GM18951 (cell line): ENCODE measurements at regions not wholly inside any gene's neighbourhood (a gene's known extent, or its start where the extent isn't known, plus 50 kb on each side); places are given as distances from the start of the nearest gene placed in this dataset.
"Not testable (repeated sequence)": the region's sequence is repeated elsewhere in the genome, so short reads cannot be mapped to it uniquely, and the experiment has no call there.

ENCODE experiments used
- POLR2A ChIP-seq: IDR thresholded peaks from 4 replicates; pipeline ENCODE4 v1.6.1; 2011; ENCODE audit warnings: mild to moderate bottlenecking; ENCODE audit not compliant: insufficient read length, insufficient read depth; ENCODE audit errors: extremely low read depth
- in situ Hi-C: fragments of 300-500 bp; cut with MboI; formaldehyde crosslinking; loops from one replicate; pipeline ENCODE4 v1.12.0; 2022; ENCODE audit warnings: low sequenced_read_pairs, mixed read lengths, inconsistent platforms; ENCODE audit not compliant: unreplicated experiment

- TF ChIP-seq POLR2A, result no peak
- in situ Hi-C loops, result no loop called here
Observed at GRCh38 chr5:6261668-6262067, 116.7 kb downstream of the MED10 start.

DNA sequence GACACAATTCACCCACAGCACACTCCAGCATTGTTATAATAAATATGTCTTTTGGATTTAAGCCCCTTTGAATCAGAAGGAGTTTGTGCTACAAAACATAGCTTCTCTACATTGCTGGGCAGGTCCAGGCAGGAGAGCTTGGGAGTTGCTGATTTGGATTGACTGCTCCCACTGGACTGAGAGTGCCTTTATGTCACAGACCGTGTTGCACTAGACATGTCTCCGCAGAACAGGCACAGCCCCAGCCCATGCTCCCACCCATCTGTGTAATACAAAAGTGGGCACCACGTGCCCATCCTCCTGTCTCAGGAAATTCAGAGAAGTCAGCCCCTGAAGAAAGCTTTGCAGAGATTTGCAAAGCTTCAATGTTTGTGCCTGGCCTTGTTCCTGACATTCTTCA is 117.1 kb downstream of the MED10 start:
- TF ChIP-seq POLR2A, result no peak
- in situ Hi-C loops, result no loop called here

DNA sequence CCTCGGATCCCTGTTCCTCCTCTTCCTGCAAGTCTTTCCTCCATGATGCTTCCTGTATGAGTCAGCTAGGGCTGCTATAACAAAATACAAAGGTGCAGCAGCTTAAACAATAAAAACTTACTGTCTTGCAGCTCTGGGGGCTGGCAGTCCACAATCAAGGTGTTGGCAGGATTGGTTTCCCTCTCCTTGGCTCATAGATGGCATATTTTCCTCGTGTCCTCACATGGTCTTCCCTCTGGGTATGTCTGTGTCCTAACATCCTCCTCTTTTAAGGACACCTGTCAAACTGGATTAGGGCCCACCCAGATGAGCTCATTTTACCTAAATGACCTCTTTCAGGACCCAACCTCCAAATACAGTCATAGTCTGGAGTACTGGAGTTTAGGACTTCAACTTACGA is 117.5 kb downstream of the MED10 start:
- TF ChIP-seq POLR2A, result no peak
- in situ Hi-C loops, result no loop called here

GRCh38 chr5:6256901-6257300 is 121.4 kb downstream of the MED10 start:
- TF ChIP-seq POLR2A, result no peak
- in situ Hi-C loops, result no loop called here

GRCh38 chr5:6255956-6256355 is 122.4 kb downstream of the MED10 start:
- no peak for TF ChIP-seq POLR2A
- in situ Hi-C loops, result no loop called here

DNA sequence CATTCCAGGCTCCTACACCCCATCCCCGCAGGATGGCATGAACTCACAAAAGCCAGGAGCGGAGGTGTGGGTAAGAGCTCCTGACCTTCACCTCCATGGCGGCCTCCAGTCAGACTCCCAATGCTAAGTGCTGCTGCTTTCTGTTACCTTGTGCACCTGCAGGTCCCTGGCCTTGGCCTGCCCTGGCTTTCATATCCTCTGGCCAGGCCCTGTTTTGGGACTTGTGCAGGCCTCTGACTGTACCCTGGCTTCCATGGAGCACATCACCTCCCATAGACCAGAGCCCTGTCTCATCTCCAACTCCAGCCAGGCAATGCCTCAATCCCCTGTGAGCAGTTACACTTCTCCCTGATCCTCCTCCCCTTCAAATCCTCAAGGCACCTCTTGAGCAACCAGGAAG is 124.5 kb downstream of the MED10 start:
- no peak for TF ChIP-seq POLR2A
- in situ Hi-C loops, result no loop called here

GRCh38 chr5:6253281-6253680 is 125.1 kb downstream of the MED10 start:
- TF ChIP-seq POLR2A, result no peak
- in situ Hi-C loops, result no loop called here

DNA sequence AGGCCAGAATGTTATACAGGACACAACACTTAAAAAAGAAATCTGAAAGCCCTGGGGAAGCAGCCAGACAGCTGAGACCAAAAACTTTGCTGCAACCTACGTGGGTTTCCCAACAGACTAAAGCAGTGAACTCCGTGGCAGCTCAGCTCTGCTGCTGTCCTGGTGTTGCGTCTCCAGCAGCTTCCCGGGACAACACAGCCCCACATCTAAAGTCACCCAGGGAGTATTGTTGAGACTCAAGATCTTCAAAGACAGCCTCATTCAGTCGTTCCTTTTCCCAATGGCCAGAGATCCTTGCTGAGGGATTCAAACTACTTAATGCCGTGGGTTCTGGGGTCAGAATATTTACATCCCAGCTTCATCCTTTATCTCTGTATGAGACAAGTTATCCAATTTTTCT is 125.8 kb downstream of the MED10 start:
- in situ Hi-C loops, result no loop called here

GRCh38 chr5:6251565-6252102 is 126.7 kb downstream of the MED10 start:
- no peak for TF ChIP-seq POLR2A
- in situ Hi-C loops, result no loop called here

More for the DNA sequence above, 125.8 kb downstream of the MED10 start:
- no peak for TF ChIP-seq POLR2A

GRCh38 chr5:6250121-6250520 is 128.2 kb downstream of the MED10 start:
- TF ChIP-seq POLR2A, result no peak
- in situ Hi-C loops, result no loop called here

DNA sequence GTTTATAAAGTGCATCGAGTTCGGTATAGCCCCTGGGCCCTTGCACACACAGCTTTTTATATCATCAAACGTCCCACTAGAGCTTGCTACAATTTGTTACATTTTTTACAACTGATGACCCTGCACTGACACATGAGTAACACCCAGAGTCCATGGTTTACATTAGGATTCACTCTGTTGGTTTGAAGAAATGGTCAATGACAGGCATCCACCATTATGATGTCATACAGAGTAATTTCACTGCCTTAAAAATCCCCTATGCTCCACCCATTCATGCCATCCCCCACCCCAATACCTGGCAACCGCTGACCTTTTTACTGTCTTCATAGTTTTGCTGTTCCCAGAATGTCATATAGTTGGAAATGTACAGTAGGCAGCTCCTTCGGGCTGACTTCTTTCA is 130.2 kb downstream of the MED10 start:
- in situ Hi-C loops, result no loop called here
- TF ChIP-seq POLR2A, result no peak

- in situ Hi-C loops, result no loop called here
- TF ChIP-seq POLR2A, result no peak
Observed at GRCh38 chr5:6246820-6247437, 131.4 kb downstream of the MED10 start.

- in situ Hi-C loops, result no loop called here
- no peak for TF ChIP-seq POLR2A
Observed at GRCh38 chr5:6244339-6244714, 134.0 kb downstream of the MED10 start.

GRCh38 chr5:6243706-6244338 is 134.5 kb downstream of the MED10 start:
- no peak for TF ChIP-seq POLR2A
- in situ Hi-C loops, result no loop called here

GRCh38 chr5:6241056-6241455 is 137.3 kb downstream of the MED10 start:
- in situ Hi-C loops, result not testable (repeated sequence)
